NOMO-1 (cell line): ENCODE measurements at regions not wholly inside any gene's neighbourhood (a gene's known extent, or its start where the extent isn't known, plus 50 kb on each side); places are given as distances from the start of the nearest gene placed in this dataset.

Experiments
- DNase-seq, 2 experiments: peaks; one replicate each; lab custom pipeline; 2025; ENCODE audit not compliant: unreplicated experiment in 2 of 2; lab: John Stamatoyannopoulos, UW

DNA sequence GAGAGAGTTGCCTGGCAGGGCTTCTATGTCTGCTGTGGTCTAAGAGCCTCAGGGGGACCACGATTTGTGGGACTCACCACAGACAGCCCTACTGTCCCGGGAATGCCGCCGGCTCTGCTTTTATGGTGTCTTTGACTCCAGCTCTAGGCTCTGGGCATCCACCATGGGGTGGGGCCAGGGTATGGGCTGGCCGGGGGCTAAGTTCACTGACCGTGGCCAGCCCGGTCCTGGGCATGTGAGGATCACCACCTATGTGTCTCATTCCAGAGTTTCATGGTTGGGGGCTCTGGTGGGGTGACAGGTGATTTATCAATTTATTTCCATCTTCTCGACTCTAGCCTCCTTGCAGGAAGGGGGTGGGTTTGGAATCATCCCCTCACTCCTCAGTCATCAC, 139.4 kb downstream of the GADD45G start:
- DNase-seq, result no peak

GRCh38 chr9:89744730-89745129, 139.9 kb downstream of the GADD45G start:
- no peak for DNase-seq

DNA sequence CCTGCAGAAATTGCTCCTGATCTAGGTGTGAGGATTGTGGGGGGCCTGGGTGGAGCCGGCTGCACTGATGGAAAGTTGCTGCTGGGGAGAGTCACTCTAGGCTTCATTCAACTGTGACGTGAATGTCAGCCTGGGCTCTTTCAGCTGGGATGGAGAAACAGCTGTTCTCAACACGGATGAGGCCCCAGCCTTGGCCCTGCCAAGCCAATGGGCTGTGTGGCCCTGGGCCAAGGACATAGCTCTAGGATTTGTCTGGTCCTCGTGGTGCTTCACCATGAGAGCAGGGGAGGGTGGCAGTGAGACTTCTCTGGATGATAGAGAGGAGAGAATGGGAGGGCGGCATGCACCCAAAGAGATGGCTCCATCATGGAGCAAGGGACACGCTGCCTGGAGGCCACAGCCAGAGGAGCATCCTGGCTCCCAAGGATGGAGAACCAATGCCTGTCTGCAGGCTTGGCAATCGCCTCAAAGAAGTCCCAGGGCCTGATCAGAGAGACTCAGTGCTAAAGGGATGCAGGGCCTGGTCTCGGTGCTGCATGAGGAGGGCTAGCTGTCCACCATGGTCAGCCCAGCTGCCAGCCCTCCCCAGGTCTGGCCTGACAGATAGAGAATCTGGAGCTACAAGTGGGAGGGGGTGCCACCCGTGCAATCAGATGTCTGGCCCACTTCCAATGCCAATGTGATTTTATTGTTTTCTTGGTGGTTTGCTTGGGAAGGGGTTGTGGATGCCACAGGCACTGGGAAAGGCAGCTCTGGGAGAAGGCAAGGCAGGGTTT, 141.0 kb downstream of the GADD45G start:
- no peak for DNase-seq

DNA sequence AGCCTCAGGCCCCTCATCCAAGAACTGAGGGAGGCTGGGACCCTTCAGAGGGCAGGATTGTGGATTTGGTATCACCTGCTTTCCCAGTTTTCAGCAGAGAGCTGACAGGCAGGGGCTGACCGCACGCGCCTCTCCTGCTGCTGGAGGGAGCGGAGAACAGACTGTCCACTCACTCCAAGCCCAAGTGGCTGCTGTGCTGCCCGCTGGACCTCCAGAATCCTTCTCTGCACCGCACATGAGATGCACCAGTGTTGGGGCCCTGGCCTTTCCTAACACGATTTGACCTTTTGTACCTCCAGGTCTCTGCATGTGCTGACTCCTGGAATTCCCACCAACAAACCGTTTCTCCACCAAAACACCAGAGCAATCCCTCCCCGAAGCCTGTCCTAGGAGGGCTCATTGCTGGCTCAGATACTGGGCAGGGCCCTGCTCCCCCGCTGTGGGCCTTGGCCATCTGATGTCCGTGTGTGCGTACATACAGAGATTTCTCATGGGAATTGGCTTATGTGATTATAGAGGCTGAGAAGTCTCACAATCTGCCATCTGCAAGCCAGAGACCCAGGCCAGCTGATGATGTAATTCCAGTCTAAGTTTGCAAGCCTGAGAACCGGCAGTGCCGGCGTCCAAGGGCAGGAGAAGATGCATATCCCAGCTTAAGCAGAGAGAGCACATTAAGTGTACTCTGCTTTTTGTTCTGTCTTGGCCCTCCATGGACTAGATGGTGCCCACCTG, 141.7 kb downstream of the GADD45G start:
- DNase-seq, result no peak

GRCh38 chr9:89747596-89747995, 142.8 kb downstream of the GADD45G start:
- DNase-seq, result no peak

DNA sequence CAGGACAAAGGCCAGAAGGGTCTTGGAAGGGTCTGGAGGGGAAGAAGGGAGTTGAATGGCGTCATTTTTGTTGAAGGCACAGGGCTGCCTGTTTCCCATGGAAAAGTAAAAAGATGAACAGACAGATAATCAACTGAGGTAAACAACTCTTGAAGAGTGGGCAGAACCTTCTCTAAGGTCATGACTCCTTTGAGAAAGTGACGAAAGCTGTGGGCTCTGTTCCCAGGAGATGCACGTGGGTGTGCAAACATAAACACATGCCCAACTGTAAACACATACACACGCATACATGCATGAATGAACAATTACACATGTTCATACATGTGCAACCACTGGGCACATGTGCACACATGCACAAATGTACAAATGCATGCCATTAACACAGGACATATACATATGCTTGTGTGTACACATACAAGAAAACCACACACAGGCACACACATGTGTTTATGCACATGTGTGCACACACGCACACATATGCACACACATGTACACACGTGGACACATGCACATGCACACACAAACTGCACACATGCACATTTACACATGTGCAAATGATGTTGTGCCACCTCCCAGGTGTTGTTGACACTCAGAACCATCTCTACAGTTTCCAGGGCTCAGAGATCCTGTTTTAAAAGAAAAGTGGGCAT, 143.3 kb downstream of the GADD45G start:
- DNase-seq, result no peak

DNA sequence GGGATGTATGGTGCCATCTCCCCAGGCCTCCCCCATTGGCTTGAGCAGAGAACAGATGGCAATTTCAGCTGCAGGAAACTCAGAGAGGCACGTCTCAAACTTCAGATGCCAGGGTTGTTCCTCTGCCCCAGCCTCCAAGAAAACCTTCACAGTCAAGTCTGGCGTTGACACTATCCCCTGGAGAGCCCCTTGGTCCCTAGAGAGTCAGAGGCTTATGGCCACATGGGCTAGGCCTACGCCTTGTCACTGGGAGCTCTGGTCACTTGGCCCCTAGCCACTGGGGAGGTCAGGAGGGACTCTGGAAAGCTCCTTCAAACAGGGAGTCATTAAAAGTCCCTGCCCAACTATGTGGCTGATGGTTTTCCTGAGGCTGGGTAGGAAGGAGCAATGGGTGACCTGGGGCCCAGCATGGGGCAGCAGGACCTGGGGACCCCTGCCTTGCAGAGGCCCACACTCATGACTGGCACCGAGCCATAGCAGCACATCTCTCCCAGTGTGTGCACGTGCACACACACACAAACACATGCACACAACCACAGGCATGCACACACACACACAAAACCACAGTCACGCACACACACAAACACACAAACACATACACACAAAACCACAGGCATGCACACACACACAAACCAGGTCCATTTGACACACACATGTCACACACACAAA, 144.2 kb downstream of the GADD45G start:
- DNase-seq, result no peak

DNA sequence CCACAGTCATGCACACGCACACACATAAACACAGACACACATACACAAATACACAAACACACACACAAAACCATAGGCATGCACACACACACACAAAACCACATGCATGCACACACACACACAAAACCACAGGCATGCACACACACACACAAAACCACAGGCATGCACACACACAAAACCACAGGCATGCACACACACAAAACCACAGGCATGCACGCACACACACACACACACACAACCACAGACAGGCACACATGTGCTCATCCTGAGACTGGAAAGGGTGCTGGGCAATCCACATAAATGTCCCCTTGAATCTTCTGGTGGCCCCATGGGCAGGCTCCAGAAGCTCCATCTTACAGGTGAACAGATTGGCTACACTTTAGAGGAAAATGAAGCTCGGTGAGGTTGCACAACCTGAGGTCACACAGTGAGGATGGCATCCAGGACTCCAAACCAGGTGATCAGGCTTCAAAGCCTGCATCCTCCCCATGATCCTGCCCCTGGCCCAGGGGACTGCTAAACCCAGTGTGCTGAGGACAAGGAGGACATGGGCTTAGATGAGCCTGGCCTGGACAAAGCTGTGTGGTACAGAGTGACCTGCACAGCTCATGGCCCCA, 144.8 kb downstream of the GADD45G start:
- no peak for DNase-seq

DNA sequence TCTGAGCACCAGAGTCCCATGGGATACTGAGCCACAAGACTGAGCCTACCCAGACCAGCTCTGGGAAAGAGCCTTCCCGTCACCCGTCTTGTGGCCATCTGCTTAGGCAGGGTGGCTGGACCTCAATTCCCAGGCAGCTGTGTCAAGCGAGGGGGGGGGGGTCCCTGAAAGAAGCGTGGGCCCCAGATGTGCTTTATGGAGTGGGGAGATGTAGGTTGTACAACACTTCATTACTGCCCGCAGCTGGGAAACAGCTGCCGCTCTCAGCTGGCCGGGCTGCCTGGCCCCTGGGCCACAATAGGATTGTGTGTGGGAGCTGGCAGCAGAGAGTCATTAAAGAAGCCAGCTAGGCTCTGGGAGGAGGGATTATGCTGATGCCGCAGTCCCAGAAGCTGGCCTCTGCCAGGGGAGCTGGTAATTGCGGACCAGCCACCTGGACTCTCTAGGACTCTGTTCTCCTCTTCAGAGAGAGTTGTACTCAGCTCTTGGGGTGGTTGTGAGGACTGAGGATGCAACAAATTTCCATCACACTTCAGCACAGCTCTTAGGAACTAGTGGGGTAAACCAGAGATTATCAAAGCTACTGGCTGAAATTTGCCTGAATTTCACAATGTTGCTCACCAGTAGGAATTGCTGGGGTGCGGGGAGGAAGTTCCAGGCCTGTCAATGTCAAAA, 145.4 kb downstream of the GADD45G start:
- DNase-seq, result no peak

DNA sequence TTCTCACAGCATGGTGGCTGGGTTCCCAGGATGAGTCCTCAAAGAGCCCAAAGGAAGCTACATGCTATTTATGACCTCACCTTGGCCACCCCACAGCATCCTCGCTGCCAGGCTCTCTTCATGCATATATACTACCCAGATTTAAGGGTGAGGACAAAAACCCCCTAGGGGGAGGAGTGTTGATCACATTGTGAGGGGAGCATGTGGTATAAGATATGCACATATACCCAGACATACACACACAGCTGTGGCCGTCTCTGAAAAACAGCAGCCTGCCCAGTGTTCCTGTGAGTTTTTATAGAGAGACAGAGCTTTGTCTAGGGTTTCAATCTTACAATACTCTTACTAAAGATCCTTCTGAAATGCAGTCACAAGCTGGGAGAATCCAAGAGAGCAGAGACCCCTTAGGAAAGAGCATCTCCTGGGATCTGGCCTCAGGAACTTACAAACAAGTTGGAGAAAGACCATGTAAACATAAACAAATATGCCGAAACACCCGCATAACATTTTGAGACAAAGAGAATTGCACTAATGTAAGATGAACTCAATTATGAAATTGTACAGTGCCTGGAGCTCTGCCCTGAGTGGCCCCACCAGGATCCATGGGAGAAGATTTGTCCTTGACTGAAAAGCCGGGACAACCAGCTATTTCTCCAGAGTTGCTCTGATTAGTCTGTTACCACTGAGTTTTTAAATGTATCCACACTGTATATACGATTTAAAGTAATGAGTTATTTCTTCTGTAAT, 146.4 kb downstream of the GADD45G start:
- DNase-seq, result no peak

- no peak for DNase-seq
Measured at GRCh38 chr9:89752154-89752553, 147.3 kb downstream of the GADD45G start.

GRCh38 chr9:89753472-89754055, 148.8 kb downstream of the GADD45G start:
- DNase-seq, result no peak

DNA sequence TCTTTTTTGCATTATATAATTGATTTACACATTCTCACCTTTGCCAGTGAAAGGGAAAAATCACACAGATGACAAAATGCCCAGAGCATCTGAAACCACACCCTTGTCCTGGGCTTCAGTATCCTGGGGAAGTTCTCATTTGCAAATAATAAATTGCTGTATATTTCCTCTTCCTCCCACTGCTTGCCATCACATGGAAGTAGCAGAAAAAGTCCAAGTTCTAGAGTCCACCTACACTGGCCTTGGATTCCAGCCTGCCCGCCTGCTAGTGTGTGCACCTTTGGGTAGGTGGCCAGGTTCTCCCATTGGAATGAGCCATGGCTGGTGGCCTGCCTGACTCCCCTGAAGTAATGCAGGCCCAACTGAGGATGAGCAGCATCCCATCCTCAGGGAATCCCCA, 149.4 kb downstream of the GADD45G start:
- DNase-seq, result no peak

DNA sequence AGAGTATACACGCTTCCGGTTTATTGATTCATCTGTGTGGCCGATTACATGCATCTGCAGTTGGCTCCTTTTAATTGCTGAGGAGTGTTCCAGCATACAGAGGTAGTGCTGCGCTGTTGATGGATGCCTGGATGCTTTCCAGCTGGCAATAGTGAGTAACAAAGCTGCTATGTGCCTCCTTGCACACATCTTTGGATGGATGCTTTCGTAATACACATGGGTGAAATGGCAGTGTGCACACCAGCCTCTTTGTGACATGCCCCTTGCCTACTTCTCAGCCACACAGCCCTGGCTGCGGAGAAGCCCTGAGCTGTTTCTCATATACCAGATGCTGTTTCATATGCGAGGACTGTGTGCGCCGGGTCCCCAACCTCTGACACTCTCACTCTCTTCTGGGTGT, 151.0 kb downstream of the GADD45G start:
- no peak for DNase-seq

GRCh38 chr9:89756891-89757537, 152.2 kb downstream of the GADD45G start:
- DNase-seq, result no peak

DNA sequence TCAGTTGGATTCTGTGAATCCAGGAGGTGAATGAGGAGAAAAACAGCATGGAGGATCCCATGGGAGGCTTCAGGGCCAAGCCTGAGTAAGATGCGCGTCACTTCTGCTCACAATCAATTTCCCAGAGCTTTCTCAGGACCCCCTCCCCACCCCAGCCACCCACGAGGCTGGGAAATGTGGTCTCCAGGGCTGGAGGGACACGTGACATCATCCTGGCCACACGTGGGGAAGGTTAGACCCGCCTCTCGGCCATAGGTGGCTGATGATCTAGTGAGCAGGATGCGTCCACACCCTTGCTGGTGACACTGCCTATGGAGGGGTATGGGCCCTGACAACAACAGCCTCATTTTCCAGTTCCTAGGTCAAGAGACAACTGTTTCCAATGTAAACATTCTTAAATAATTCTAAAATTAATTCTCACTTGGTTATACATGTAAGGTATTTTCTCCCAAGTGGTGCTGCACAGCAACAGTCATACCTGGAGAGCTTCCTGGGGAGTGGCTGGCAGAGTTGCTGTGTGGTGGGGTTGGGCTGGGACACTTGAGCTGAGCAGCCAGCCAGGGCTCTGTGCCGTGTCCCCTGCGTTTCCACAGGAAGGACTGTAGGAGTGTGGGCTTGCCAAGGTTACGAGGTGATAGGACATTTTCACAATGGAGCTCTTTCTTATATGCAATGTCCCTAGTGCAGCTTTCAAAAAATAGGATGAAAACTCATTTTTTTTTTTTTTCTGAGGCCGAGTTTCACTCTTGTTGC, 153.1 kb downstream of the GADD45G start:
- DNase-seq, result no peak

GRCh38 chr9:89759572-89759971, 154.8 kb downstream of the GADD45G start:
- DNase-seq, result no peak

GRCh38 chr9:89760123-89760522, 155.3 kb downstream of the GADD45G start:
- DNase-seq, result no peak
